MCF 10A (cell line): ENCODE measurements at regions not wholly inside any gene's neighbourhood (a gene's known extent, or its start where the extent isn't known, plus 50 kb on each side); places are given as distances from the start of the nearest gene placed in this dataset.

Experiments used
- BruUV-seq: library from RNA; stranded (reverse); fragments of 400-500 nt; replicated peaks from 2 replicates; lab custom pipeline; 2021; lab: Mats Ljungman, UMichigan
- CTCF ChIA-PET: fragments of 300-600 bp; sonication (Branson Sonifier 250); formaldehyde crosslinking; extraction: SDS; loops from one replicate; lab custom pipeline; 2021; ENCODE audit warnings: antibody characterized with exemption, inconsistent platforms; lab: Yijun Ruan, JAX
- POLR2A ChIA-PET: fragments of 300-600, 350-650 bp; sonication (Branson Sonifier 250); formaldehyde crosslinking; extraction: SDS; loops from one replicate; lab custom pipeline; 2020; ENCODE audit warnings: antibody characterized with exemption, inconsistent platforms; lab: Yijun Ruan, JAX
- DNase-seq: peaks from one replicate; pipeline ENCODE4 v3.0.0-alpha.2; 2018; ENCODE audit not compliant: unreplicated experiment
- H3K27ac Mint-ChIP-seq: one replicate; pipeline ENCODE4 v1.8.0; 2022; ENCODE audit warnings: mild to moderate bottlenecking, low read depth, mixed read lengths; ENCODE audit not compliant: unreplicated experiment
- H3K27me3 Mint-ChIP-seq: one replicate; pipeline ENCODE4 v1.8.0; 2022; ENCODE audit warnings: mixed read lengths; ENCODE audit not compliant: insufficient read depth, unreplicated experiment
- H3K36me3 Mint-ChIP-seq: one replicate; pipeline ENCODE4 v1.8.0; 2022; ENCODE audit warnings: mild to moderate bottlenecking, moderate library complexity, mixed read lengths; ENCODE audit not compliant: insufficient read depth, unreplicated experiment
- H3K4me1 Mint-ChIP-seq: one replicate; pipeline ENCODE4 v1.8.0; 2022; ENCODE audit warnings: mixed read lengths; ENCODE audit not compliant: insufficient read depth, unreplicated experiment
- H3K4me3 Mint-ChIP-seq: one replicate; pipeline ENCODE4 v1.8.0; 2022; ENCODE audit warnings: mild to moderate bottlenecking, moderate library complexity, mixed read lengths; ENCODE audit not compliant: unreplicated experiment
- H3K9me3 Mint-ChIP-seq: one replicate; pipeline ENCODE4 v1.8.0; 2022; ENCODE audit warnings: mixed read lengths; ENCODE audit not compliant: unreplicated experiment
- CTCF ChIP-seq: fragments of 200-600 bp; IDR thresholded peaks from one replicate; pipeline ENCODE4 v1.8.0; 2022; ENCODE audit warnings: antibody characterized with exemption, mild to moderate bottlenecking; ENCODE audit not compliant: unreplicated experiment
- intact Hi-C: fragments of 100-400 bp; cut with micrococcal nuclease; formaldehyde crosslinking; loops from 2 replicates; pipeline ENCODE4 v1.14.1; 2022

- Mint-ChIP-seq H3K4me1 (no peaks in the 10 kb centered on the region), H3K4me3 (no peak overlapping the region), H3K36me3 (no peaks in the 10 kb centered on the region), H3K27me3 (peaks cover 13% of the 10 kb centered on the region), H3K27ac (no peak overlapping the region), H3K9me3 (no peaks in the 10 kb centered on the region)
- no peak for DNase-seq
- no peak for TF ChIP-seq CTCF
- CTCF ChIA-PET = interaction anchor here (0.7 kb wide), 1 partner anchor 1539 kb away, joined by 3 read pairs; no protein-coding TSS in a partner anchor
- intact Hi-C loops = no loop called here
- no TSS peak for BruUV-seq
- POLR2A ChIA-PET = no interaction called here
These were observed 227.2 kb upstream of the KLHL29 start for GRCh38 chr2:23157812-23158211.

GRCh38 chr2:23158306-23158705 lies 226.7 kb upstream of the KLHL29 start:
- ChIA-PET CTCF (interaction anchor here (0.7 kb wide), 1 partner anchor 1539 kb away, joined by 3 read pairs; no protein-coding TSS in a partner anchor), POLR2A (no interaction called here)
- H3K27ac Mint-ChIP-seq = no peak overlapping the region
- TF ChIP-seq CTCF = no peak
- no peaks in the 10 kb centered on the region for H3K9me3 Mint-ChIP-seq
- H3K36me3 Mint-ChIP-seq = no peaks in the 10 kb centered on the region
- H3K4me3 Mint-ChIP-seq = no peak overlapping the region
- no peaks in the 10 kb centered on the region for H3K4me1 Mint-ChIP-seq
- DNase-seq = no peak
- H3K27me3 Mint-ChIP-seq = peaks cover 8% of the 10 kb centered on the region
- BruUV-seq = no TSS peak
- intact Hi-C loops = no loop called here

- ChIA-PET CTCF (interaction anchor here (0.7 to 0.8 kb wide), 2 partner anchors 26 to 57 kb away, joined by 3 to 4 read pairs; no protein-coding TSS in a partner anchor), POLR2A (no interaction called here)
- intact Hi-C loops = no loop called here
- DNase-seq = no peak
- Mint-ChIP-seq H3K4me1 (no peaks in the 10 kb centered on the region), H3K27me3 (peaks cover 8% of the 10 kb centered on the region), H3K4me3 (no peak overlapping the region), H3K9me3 (no peaks in the 10 kb centered on the region), H3K36me3 (no peaks in the 10 kb centered on the region), H3K27ac (no peak overlapping the region)
- TF ChIP-seq CTCF = no peak
- no TSS peak for BruUV-seq
These were observed 225.1 kb upstream of the KLHL29 start for GRCh38 chr2:23159746-23160405.

- CTCF ChIA-PET = no interaction called here
- intact Hi-C loops = no loop called here
- H3K27ac Mint-ChIP-seq = no peak overlapping the region
- no peaks in the 10 kb centered on the region for H3K9me3 Mint-ChIP-seq
- no peak for DNase-seq
- no TSS peak for BruUV-seq
- H3K4me3 Mint-ChIP-seq = no peak overlapping the region
- TF ChIP-seq CTCF = no peak
- no peaks in the 10 kb centered on the region for H3K4me1 Mint-ChIP-seq
- POLR2A ChIA-PET = no interaction called here
- H3K27me3 Mint-ChIP-seq = peaks cover 37% of the 10 kb centered on the region
- no peaks in the 10 kb centered on the region for H3K36me3 Mint-ChIP-seq
These were observed 220.8 kb upstream of the KLHL29 start for GRCh38 chr2:23164173-23164572.
